Osteocyte (in vitro differentiated cells): ENCODE measurements at regions not wholly inside any gene's neighbourhood (a gene's known extent, or its start where the extent isn't known, plus 50 kb on each side); places are given as distances from the start of the nearest gene placed in this dataset.

ENCODE experiments used
- DNase-seq: peaks from one replicate; pipeline ENCODE4 v3.0.0; 2021; ENCODE audit warnings: mixed read lengths; ENCODE audit not compliant: unreplicated experiment; ENCODE audit errors: extremely low spot score
- H3K27ac Mint-ChIP-seq: one replicate; pipeline ENCODE4 v1.8.0; 2021; ENCODE audit warnings: mild to moderate bottlenecking, mixed read lengths; ENCODE audit not compliant: unreplicated experiment
- H3K27me3 Mint-ChIP-seq: one replicate; pipeline ENCODE4 v1.8.0; 2021; ENCODE audit warnings: mixed read lengths; ENCODE audit not compliant: unreplicated experiment
- H3K36me3 Mint-ChIP-seq: one replicate; pipeline ENCODE4 v1.8.0; 2021; ENCODE audit warnings: mixed read lengths; ENCODE audit not compliant: unreplicated experiment
- H3K4me1 Mint-ChIP-seq: one replicate; pipeline ENCODE4 v1.8.0; 2021; ENCODE audit warnings: mixed read lengths; ENCODE audit not compliant: unreplicated experiment
- H3K4me3 Mint-ChIP-seq: one replicate; pipeline ENCODE4 v1.8.0; 2021; ENCODE audit warnings: mild to moderate bottlenecking, moderate library complexity, mixed read lengths; ENCODE audit not compliant: unreplicated experiment
- H3K9me3 Mint-ChIP-seq: one replicate; pipeline ENCODE4 v1.8.0; 2021; ENCODE audit warnings: mixed read lengths; ENCODE audit not compliant: unreplicated experiment
- TF ChIP-seq, protein P1 (sequence below): fragments of 200-600 bp; sonication (generic); IDR thresholded peaks from 2 replicates; pipeline ENCODE4 v1.5.0; 2021; ENCODE audit warnings: antibody characterized with exemption, mild to moderate bottlenecking, moderate library complexity

DNA sequence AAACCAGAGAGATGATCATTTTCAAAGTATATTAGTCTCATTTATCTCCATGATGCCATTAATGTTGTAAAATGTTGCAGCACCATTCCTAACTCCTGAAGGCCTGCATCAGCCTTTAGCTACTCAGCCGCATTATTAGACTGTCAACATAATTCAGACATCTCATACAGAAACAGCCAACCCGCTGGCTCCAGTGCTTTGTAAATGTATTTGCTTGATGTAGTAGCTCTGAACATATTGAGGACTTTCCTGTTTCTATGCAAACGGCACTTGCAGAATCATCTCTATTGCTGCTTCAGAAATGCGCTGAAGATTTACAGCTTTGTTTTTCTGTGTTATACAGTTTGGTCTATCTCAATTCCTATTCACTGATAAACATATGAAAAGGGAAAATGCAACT lies 372.2 kb downstream of the DSEL start:
- Mint-ChIP-seq H3K4me3 (no peak overlapping the region), H3K4me1 (no peaks in the 10 kb centered on the region), H3K27ac (no peak overlapping the region), H3K36me3 (no peaks in the 10 kb centered on the region), H3K27me3 (peaks cover 2% of the 10 kb centered on the region), H3K9me3 (no peaks in the 10 kb centered on the region)
- DNase-seq = no peak
- TF ChIP-seq, protein P1, sequence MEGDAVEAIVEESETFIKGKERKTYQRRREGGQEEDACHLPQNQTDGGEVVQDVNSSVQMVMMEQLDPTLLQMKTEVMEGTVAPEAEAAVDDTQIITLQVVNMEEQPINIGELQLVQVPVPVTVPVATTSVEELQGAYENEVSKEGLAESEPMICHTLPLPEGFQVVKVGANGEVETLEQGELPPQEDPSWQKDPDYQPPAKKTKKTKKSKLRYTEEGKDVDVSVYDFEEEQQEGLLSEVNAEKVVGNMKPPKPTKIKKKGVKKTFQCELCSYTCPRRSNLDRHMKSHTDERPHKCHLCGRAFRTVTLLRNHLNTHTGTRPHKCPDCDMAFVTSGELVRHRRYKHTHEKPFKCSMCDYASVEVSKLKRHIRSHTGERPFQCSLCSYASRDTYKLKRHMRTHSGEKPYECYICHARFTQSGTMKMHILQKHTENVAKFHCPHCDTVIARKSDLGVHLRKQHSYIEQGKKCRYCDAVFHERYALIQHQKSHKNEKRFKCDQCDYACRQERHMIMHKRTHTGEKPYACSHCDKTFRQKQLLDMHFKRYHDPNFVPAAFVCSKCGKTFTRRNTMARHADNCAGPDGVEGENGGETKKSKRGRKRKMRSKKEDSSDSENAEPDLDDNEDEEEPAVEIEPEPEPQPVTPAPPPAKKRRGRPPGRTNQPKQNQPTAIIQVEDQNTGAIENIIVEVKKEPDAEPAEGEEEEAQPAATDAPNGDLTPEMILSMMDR = no peak

GRCh38 chr18:67143028-67143427 lies 373.5 kb downstream of the DSEL start:
- Mint-ChIP-seq H3K36me3 (no peaks in the 10 kb centered on the region), H3K27me3 (peaks cover 2% of the 10 kb centered on the region), H3K4me1 (no peaks in the 10 kb centered on the region), H3K27ac (no peak overlapping the region), H3K9me3 (no peaks in the 10 kb centered on the region), H3K4me3 (no peak overlapping the region)
- DNase-seq = no peak
- TF ChIP-seq, protein P1 = no peak

GRCh38 chr18:67142604-67143003 lies 373.9 kb downstream of the DSEL start:
- no peak for DNase-seq
- no peaks in the 10 kb centered on the region for H3K4me1 Mint-ChIP-seq
- TF ChIP-seq, protein P1 = no peak
- peaks cover 2% of the 10 kb centered on the region for H3K27me3 Mint-ChIP-seq
- H3K27ac Mint-ChIP-seq = no peak overlapping the region
- H3K36me3 Mint-ChIP-seq = no peaks in the 10 kb centered on the region
- H3K9me3 Mint-ChIP-seq = no peaks in the 10 kb centered on the region
- no peak overlapping the region for H3K4me3 Mint-ChIP-seq

DNA sequence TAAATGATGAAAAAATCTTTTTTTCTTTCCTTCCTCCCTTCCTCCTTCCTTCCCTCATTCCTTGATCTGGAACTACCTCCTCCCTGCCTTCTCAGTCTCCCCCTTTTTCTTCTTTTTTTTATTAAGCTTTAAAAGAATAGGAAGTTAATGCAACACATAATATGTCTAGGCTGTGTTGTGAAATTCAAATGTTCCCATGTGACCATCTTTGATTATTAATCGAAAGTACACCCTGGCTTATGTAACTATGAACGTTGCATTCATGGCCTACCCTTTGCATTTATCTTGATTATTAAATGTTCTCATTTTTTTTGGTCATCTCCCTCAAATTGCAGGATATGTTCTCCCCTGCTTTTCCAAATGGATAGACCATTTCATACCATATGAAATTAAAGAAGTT lies 376.0 kb downstream of the DSEL start:
- H3K4me3 Mint-ChIP-seq = no peak overlapping the region
- no peak overlapping the region for H3K27ac Mint-ChIP-seq
- no peaks in the 10 kb centered on the region for H3K36me3 Mint-ChIP-seq
- H3K9me3 Mint-ChIP-seq = no peaks in the 10 kb centered on the region
- TF ChIP-seq, protein P1 = no peak
- no peaks in the 10 kb centered on the region for H3K4me1 Mint-ChIP-seq
- peaks cover 10% of the 10 kb centered on the region for H3K27me3 Mint-ChIP-seq
- no peak for DNase-seq

DNA sequence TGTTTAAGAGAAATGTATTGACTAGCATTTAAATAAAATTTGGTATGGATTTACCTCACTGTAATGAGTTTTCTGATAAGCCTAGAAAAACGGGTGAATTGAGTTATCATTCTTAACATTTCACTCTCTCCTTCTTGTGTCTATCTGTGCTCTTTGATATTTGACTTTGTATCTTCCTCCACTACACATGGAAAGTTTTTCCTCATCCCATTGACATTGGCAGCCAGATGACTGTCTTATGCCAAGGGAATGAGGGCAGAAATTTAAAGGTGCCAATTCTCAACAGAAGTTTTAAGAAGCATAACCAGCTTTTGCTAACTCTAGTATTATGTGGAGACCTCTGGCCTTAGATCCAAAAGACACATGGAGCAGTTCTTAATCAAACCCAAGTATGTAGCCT lies 376.6 kb downstream of the DSEL start:
- H3K4me3 Mint-ChIP-seq = no peak overlapping the region
- H3K27me3 Mint-ChIP-seq = peaks cover 12% of the 10 kb centered on the region
- no peak for DNase-seq
- TF ChIP-seq, protein P1 = no peak
- no peaks in the 10 kb centered on the region for H3K36me3 Mint-ChIP-seq
- H3K27ac Mint-ChIP-seq = no peak overlapping the region
- no peaks in the 10 kb centered on the region for H3K9me3 Mint-ChIP-seq
- H3K4me1 Mint-ChIP-seq = no peaks in the 10 kb centered on the region
